Neuronal stem cell (in vitro differentiated cells): ENCODE measurements at regions not wholly inside any gene's neighbourhood (a gene's known extent, or its start where the extent isn't known, plus 50 kb on each side); places are given as distances from the start of the nearest gene placed in this dataset.

Experiments used
- DNase-seq: peaks from one replicate; pipeline ENCODE4 v3.0.0-alpha.2; 2013; ENCODE audit warnings: low spot score
- H2AFZ ChIP-seq: one replicate; pipeline ENCODE4 v1.6.1; 2013; ENCODE audit warnings: mild to moderate bottlenecking, low read length, inconsistent platforms
- H2AK5ac ChIP-seq: 2 replicates; pipeline ENCODE4 v1.6.1; 2013; ENCODE audit warnings: low read depth, mild to moderate bottlenecking, inconsistent platforms, low read length, moderate library complexity, mixed read lengths
- H2BK120ac ChIP-seq: 2 replicates; pipeline ENCODE4 v1.6.1; 2013; ENCODE audit warnings: low read depth, mild to moderate bottlenecking, inconsistent platforms, low read length, moderate library complexity, mixed read lengths
- H2BK12ac ChIP-seq: one replicate; pipeline ENCODE4 v1.6.1; 2013; ENCODE audit warnings: low read length, inconsistent platforms
- H2BK15ac ChIP-seq: 2 replicates; pipeline ENCODE4 v1.6.1; 2013; ENCODE audit warnings: mild to moderate bottlenecking, low read length, inconsistent platforms, mixed read lengths
- H2BK5ac ChIP-seq: one replicate; pipeline ENCODE4 v1.6.1; 2013; ENCODE audit warnings: inconsistent platforms, mild to moderate bottlenecking, low read length, moderate library complexity
- H3K14ac ChIP-seq: one replicate; pipeline ENCODE4 v1.6.1; 2013; ENCODE audit warnings: low read length, inconsistent platforms
- H3K18ac ChIP-seq: 2 replicates; pipeline ENCODE4 v1.6.1; 2013; ENCODE audit warnings: low read length, inconsistent platforms
- H3K23ac ChIP-seq: 2 replicates; pipeline ENCODE4 v1.6.1; 2013; ENCODE audit warnings: low read depth, mild to moderate bottlenecking, mixed read lengths, low read length, inconsistent platforms; ENCODE audit not compliant: poor library complexity
- H3K27ac ChIP-seq: replicated peaks from 3 replicates; pipeline ENCODE4 v1.5.1; 2013; ENCODE audit warnings: low read length, inconsistent platforms
- H3K27me3 ChIP-seq, 3 experiments: 2 replicates each; pipeline ENCODE4 v1.6.1; 2013; ENCODE audit warnings: low read length in 3 of 3, mild to moderate bottlenecking in 2 of 3, inconsistent platforms in 1 of 3, low read depth in 1 of 3, mixed read lengths in 1 of 3, moderate library complexity in 1 of 3; ENCODE audit not compliant: control insufficient read depth in 3 of 3, insufficient read depth in 3 of 3
- H3K36me3 ChIP-seq, 2 donors: replicated peaks in 1 of 2; 2 replicates each; pipeline ENCODE4 v1.6.1; 2013; ENCODE audit warnings: low read length in 2 of 2; ENCODE audit not compliant: control insufficient read depth in 2 of 2, insufficient read depth in 2 of 2
- H3K4ac ChIP-seq: 2 replicates; pipeline ENCODE4 v1.6.1; 2013; ENCODE audit warnings: inconsistent platforms, mild to moderate bottlenecking, low read length, moderate library complexity
- H3K4me1 ChIP-seq, 2 donors: 1 replicate in 1 of 2; 2 replicates in 1 of 2; pipeline ENCODE4 v1.6.1; 2013; ENCODE audit warnings: low read length in 2 of 2, low read depth in 1 of 2; ENCODE audit not compliant: control insufficient read depth in 2 of 2, insufficient read depth in 1 of 2
- H3K4me2 ChIP-seq: one replicate; pipeline ENCODE4 v1.6.1; 2013; ENCODE audit warnings: mild to moderate bottlenecking, low read length, inconsistent platforms; ENCODE audit not compliant: insufficient read depth, poor library complexity, severe bottlenecking
- H3K4me3 ChIP-seq, 2 donors: 2 replicates each; pipeline ENCODE4 v1.5.1; 2013; ENCODE audit warnings: low read length in 2 of 2, mild to moderate bottlenecking in 2 of 2, inconsistent platforms in 1 of 2, moderate library complexity in 1 of 2
- H3K79me1 ChIP-seq: one replicate; pipeline ENCODE4 v1.6.1; 2013; ENCODE audit warnings: low read depth, mild to moderate bottlenecking, inconsistent platforms, low read length, moderate library complexity
- H3K9ac ChIP-seq: one replicate; pipeline ENCODE4 v1.6.1; 2013; ENCODE audit warnings: mild to moderate bottlenecking, low read depth, low read length, inconsistent platforms; ENCODE audit not compliant: poor library complexity
- H3K9me3 ChIP-seq, 2 donors: replicated peaks in 1 of 2; 2 replicates each; pipeline versions ENCODE3 to v1.6.1; 2013; ENCODE audit warnings: low read length in 2 of 2, mild to moderate bottlenecking in 2 of 2, inconsistent platforms in 1 of 2, low read depth in 1 of 2, mixed read lengths in 1 of 2, moderate library complexity in 1 of 2; ENCODE audit not compliant: control insufficient read depth in 2 of 2, insufficient read depth in 1 of 2
- H4K8ac ChIP-seq: one replicate; pipeline ENCODE4 v1.6.1; 2013; ENCODE audit warnings: low read depth, mild to moderate bottlenecking, inconsistent platforms, low read length, moderate library complexity
- H4K91ac ChIP-seq: one replicate; pipeline ENCODE4 v1.6.1; 2013; ENCODE audit warnings: low read length, low read depth, mild to moderate bottlenecking, inconsistent platforms; ENCODE audit not compliant: poor library complexity
- WGBS, 2 donors: extraction: QIAGEN DNeasy Blood & Tissue Kit; methylation state at CpG; one replicate each; pipeline ENCODE4 v1.1.7; 2013; ENCODE audit warnings: missing lambda C conversion rate in 2 of 2, mixed read lengths in 1 of 2; ENCODE audit not compliant: insufficient read length in 2 of 2, insufficient replicate concordance in 1 of 2; ENCODE audit errors: extremely low coverage in 2 of 2; 5-methylcytosine and 5-hydroxymethylcytosine counted together

DNA sequence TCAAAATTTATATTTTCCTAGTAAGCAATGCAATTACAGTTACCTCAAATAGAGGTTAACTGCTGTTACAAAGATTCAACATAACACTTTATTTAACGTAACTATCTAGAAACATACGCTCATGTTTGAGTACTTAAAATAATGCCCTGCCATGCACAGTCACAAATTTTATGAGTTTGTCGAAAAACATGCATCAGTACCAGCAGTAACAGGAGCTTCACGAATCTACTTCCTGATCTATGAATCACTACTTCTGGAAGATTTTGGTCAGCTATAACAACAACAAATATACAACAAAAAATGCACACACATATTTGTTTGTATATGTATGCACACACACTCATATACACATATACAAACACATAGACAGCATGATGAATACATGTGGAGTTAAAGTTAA is 881.8 kb downstream of the FSCB start:
- no CpG with 5 or more reads among the region's 4 CpGs for WGBS, 2 donors
- DNase-seq: no peak

DNA sequence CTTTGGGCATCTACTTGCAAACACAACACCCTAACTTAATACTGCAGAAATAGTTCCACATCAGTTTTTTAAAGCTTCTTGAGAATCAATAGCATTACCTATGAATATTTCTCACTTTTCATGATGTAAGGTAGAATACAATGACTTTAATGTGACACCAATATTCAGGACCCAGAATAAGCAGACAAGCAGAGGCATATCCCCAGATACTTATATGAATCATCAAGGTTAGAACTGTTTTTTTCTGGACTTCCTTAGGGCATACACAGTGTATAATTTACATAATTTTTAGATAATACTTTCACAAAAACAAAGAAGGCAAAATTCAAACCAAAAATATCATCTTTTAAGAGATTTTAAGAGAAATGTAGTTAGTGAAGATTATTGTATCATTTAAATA is 885.8 kb downstream of the FSCB start:
- Histone ChIP-seq H3K23ac (no peak overlapping the region), H3K27me3 (no peaks in the 10 kb centered on the region), H4K8ac (no peak overlapping the region), H3K36me3 (no peaks in the 10 kb centered on the region), H3K79me1 (no peaks in the 10 kb centered on the region), H3K18ac (no peak overlapping the region), H3K4ac (no peak overlapping the region), H3K14ac (no peak overlapping the region), H2BK15ac (no peak overlapping the region), H4K91ac (no peak overlapping the region), H2BK120ac (no peak overlapping the region), H2AFZ (no peak overlapping the region), H3K4me2 (no peak overlapping the region), H3K4me3 (no peak overlapping the region), H3K9ac (no peak overlapping the region), H2AK5ac (no peak overlapping the region), H3K4me1 (no peaks in the 10 kb centered on the region), H3K27ac (no peak overlapping the region), H2BK12ac (no peak overlapping the region), H3K9me3 (no peaks in the 10 kb centered on the region), H2BK5ac (no peak overlapping the region)
- no peak for DNase-seq

More for the DNA sequence above, 881.8 kb downstream of the FSCB start:
- Histone ChIP-seq H3K27ac (no peak overlapping the region), H3K23ac (no peak overlapping the region), H2AK5ac (no peak overlapping the region), H2BK120ac (no peak overlapping the region), H3K4me3 (no peak overlapping the region), H2BK12ac (no peak overlapping the region), H3K4ac (no peak overlapping the region), H3K4me1 (no peaks in the 10 kb centered on the region), H2BK5ac (no peak overlapping the region), H3K36me3 (no peaks in the 10 kb centered on the region), H2BK15ac (no peak overlapping the region), H2AFZ (no peak overlapping the region), H3K9me3 (no peaks in the 10 kb centered on the region), H3K18ac (no peak overlapping the region), H4K8ac (no peak overlapping the region), H4K91ac (no peak overlapping the region), H3K14ac (no peak overlapping the region), H3K79me1 (no peaks in the 10 kb centered on the region), H3K27me3 (no peaks in the 10 kb centered on the region), H3K9ac (no peak overlapping the region), H3K4me2 (no peak overlapping the region)

DNA sequence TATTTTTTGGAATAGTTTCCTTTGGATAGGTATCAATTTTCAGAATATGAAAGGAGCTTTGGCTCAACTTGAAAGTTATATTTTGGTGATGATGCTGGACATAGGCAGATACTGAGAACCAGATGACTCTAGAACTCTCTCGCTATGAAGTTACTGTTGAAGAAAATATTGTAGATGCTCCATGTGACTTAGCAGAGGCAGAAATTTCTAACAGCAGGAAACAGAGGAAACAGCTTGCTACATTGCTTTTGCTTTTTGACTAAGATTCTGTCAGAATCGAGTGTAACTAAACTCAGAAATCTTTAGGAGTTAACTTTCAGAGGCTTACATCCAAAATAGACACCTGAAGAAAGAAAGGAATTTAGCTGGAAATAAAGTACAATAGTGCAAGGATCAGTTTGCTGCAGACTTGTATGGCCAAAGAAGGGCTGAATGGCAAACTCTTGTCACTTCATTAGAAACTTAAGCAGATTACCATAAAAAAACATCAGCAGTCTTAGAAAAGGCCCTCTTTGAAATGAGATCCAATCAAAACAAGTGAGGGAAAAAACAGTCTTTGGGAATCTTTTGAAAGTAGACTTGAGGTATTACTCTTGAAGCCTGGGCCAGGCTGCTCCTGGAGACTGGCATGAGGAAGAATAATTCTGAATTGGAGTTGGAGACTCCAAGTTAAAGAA is 911.8 kb downstream of the FSCB start:
- H3K23ac ChIP-seq: no peak overlapping the region
- H3K9me3 ChIP-seq: no peaks in the 10 kb centered on the region
- H3K9ac ChIP-seq: no peak overlapping the region
- H3K4ac ChIP-seq: no peak overlapping the region
- no peak overlapping the region for H2BK5ac ChIP-seq
- H3K4me1 ChIP-seq: no peaks in the 10 kb centered on the region
- H3K14ac ChIP-seq: no peak overlapping the region
- H3K4me2 ChIP-seq: no peak overlapping the region
- H2BK15ac ChIP-seq: no peak overlapping the region
- H3K18ac ChIP-seq: no peak overlapping the region
- H3K79me1 ChIP-seq: no peaks in the 10 kb centered on the region
- WGBS, 2 donors: no CpG with 5 or more reads among the region's 2 CpGs
- H4K91ac ChIP-seq: no peak overlapping the region
- no peak for DNase-seq
- H4K8ac ChIP-seq: no peak overlapping the region
- no peak overlapping the region for H2BK120ac ChIP-seq
- no peak overlapping the region for H2AK5ac ChIP-seq
- H3K27ac ChIP-seq: no peak overlapping the region
- H3K4me3 ChIP-seq: no peak overlapping the region
- no peak overlapping the region for H2BK12ac ChIP-seq
- H2AFZ ChIP-seq: no peak overlapping the region
- no peaks in the 10 kb centered on the region for H3K27me3 ChIP-seq
- H3K36me3 ChIP-seq: no peaks in the 10 kb centered on the region

DNA sequence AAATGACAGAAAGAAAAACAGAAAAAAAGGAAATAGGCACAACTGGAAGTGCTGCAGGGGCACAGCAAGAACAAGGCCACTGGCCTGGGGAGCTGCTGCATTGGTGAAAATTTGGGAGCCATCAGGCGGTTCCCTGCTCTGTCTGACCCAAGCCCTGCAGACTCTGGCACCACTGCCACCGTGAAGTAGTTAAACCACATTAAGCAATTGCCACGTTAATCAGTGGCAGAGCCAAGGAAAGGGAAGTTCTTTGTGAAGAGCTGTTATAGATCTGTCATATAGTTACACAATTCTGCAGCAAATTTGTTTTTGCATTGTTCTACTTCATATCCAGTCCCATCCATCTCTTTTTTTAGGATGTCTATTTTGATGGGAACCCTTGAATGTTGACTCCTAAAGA is 915.3 kb downstream of the FSCB start:
- Histone ChIP-seq H2BK120ac (no peak overlapping the region), H3K36me3 (no peaks in the 10 kb centered on the region), H3K9ac (no peak overlapping the region), H3K27me3 (no peaks in the 10 kb centered on the region), H2AK5ac (no peak overlapping the region), H3K4me2 (no peak overlapping the region), H2BK5ac (no peak overlapping the region), H3K4me1 (no peaks in the 10 kb centered on the region), H3K27ac (no peak overlapping the region), H2BK12ac (no peak overlapping the region), H2AFZ (no peak overlapping the region), H3K79me1 (no peaks in the 10 kb centered on the region), H4K8ac (no peak overlapping the region), H2BK15ac (no peak overlapping the region), H3K4ac (no peak overlapping the region), H3K4me3 (no peak overlapping the region), H3K23ac (no peak overlapping the region), H4K91ac (no peak overlapping the region), H3K18ac (no peak overlapping the region), H3K14ac (no peak overlapping the region), H3K9me3 (no peaks in the 10 kb centered on the region)
- no CpG with 5 or more reads among the region's 3 CpGs for WGBS, 2 donors
- no peak for DNase-seq
